ENCODE measurements at regions not wholly inside any gene's neighbourhood (a gene's known extent, or its start where the extent isn't known, plus 50 kb on each side); places are given as distances from the start of the nearest gene placed in this dataset.

- Histone ChIP-seq H3K4me3 (ENCODE audit: low read depth in 1 of 2, low read length in 1 of 2) (no peak overlapping the region), H3K9me3 (peaks cover 3% of the 10 kb centered on the region), H3K4me1 (ENCODE audit: control insufficient read depth in 1 of 2, insufficient read depth in 1 of 2, low read depth in 1 of 2, low read length in 1 of 2) (no peaks in the 10 kb centered on the region), H3K27me3 (no peaks in the 10 kb centered on the region), H3K27ac (no peak overlapping the region), H3K36me3 (no peaks in the 10 kb centered on the region)
- no peak for TF ChIP-seq CTCF (IDR thresholded peaks at IDR 0.05)
Observed at GRCh38 chr13:104024416-104025170, 958.4 kb upstream of the SLC10A2 start.

DNA sequence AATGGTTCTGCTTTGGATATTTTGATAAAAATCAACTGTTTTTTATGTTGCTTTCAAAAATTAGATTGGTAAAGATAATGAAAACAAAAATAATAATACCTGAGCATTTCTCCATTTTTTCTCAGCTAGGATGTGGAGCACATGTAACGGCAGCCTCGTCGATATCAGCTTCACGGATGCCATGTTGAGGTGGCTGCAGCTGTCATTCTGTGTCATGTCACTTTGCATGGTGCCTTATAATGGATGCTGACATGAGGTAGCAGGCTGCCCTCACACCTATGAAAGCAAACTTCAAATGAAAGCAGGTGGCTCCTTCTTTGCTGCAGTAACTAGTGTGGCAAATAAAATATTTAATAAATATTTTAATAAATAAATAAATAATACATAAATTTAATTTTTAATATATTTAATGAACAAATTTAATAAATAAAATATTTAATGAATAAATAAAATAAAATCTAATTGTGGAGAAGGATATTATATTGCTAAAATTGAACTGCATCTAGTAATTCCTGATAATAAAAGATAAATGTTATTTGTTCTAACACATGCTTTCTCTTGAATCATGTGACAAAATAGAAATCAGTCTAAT is 955.7 kb upstream of the SLC10A2 start:
- Histone ChIP-seq H3K4me1 (ENCODE audit: control insufficient read depth in 1 of 2, insufficient read depth in 1 of 2, low read depth in 1 of 2, low read length in 1 of 2) (no peaks in the 10 kb centered on the region), H3K4me3 (ENCODE audit: low read depth in 1 of 2, low read length in 1 of 2) (no peak overlapping the region), H3K9me3 (peaks cover 3% of the 10 kb centered on the region), H3K27ac (no peak overlapping the region), H3K27me3 (no peaks in the 10 kb centered on the region), H3K36me3 (no peaks in the 10 kb centered on the region)
- no peak for TF ChIP-seq CTCF (IDR thresholded peaks at IDR 0.05)

DNA sequence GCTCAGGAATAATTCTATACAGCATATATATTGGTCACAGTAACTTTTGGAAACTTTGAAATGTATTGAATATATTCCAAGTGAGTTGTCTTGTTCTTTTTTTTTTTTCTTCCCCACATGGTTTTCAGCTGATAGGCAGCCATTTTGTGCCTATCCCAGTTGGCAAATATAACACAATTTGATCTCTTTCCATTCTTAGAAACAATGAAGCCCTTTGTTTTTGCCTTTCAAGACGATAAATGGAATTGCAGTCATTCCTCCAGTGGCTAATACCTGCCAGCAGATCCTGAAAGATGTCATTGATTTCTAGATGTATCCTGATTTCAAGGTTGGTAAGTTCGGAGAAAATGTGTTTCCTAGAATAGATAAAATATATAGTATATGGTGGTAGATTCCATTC is 951.1 kb upstream of the SLC10A2 start:
- no peak for TF ChIP-seq CTCF (IDR thresholded peaks at IDR 0.05)
- Histone ChIP-seq H3K27me3 (no peaks in the 10 kb centered on the region), H3K27ac (no peak overlapping the region), H3K4me3 (ENCODE audit: low read depth in 1 of 2, low read length in 1 of 2) (no peak overlapping the region), H3K9me3 (peaks cover 3% of the 10 kb centered on the region), H3K36me3 (no peaks in the 10 kb centered on the region), H3K4me1 (ENCODE audit: control insufficient read depth in 1 of 2, insufficient read depth in 1 of 2, low read depth in 1 of 2, low read length in 1 of 2) (no peaks in the 10 kb centered on the region)

- Histone ChIP-seq H3K4me1 (ENCODE audit: control insufficient read depth in 1 of 2, insufficient read depth in 1 of 2, low read depth in 1 of 2, low read length in 1 of 2) (no peaks in the 10 kb centered on the region), H3K27ac (no peak overlapping the region), H3K4me3 (ENCODE audit: low read depth in 1 of 2, low read length in 1 of 2) (no peak overlapping the region), H3K9me3 (no peaks in the 10 kb centered on the region), H3K36me3 (no peaks in the 10 kb centered on the region), H3K27me3 (no peaks in the 10 kb centered on the region)
- no peak for TF ChIP-seq CTCF (IDR thresholded peaks at IDR 0.05)
Observed at GRCh38 chr13:104015646-104016396, 949.6 kb upstream of the SLC10A2 start.

DNA sequence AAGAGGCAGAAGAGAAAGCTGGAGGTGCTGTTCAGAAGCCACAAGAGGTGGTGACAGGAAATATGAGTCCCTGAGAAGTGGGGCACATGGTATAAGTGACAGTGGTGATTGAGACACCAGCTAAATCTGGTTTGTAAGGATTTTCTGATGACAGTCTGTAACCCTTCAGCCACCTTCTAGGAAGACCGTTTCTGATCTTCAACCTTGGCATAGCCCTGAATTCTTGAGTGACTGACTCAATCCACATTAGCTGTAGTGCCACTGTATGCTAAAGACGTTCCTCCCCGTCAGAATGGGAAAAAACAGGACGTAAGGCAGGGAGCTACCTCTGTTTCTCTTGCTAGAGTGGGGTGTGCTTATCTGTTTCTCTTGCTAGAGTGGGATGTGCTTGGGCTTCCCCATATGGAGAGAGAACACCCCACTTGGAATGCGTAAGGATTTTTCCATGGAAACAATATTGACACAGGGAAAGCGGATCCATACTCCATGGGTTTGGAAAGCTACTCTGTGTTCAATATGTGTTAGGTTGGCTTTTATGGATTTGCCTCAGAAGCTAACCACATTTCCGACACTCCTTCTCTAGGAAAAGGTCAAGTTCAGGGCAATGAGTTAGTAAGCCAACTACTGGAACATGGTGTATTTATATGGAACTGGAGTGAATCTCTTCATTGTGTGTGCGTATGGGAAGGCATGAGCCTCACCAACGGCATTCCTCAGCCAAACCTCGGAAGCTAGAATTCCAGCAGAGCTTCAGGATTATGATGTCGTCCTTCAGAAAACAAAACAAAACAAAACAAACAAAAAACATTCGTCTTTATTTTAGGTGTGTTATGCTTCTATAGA is 948.8 kb upstream of the SLC10A2 start:
- no peaks in the 10 kb centered on the region for H3K4me1 ChIP-seq (ENCODE audit: control insufficient read depth in 1 of 2, insufficient read depth in 1 of 2, low read depth in 1 of 2, low read length in 1 of 2)
- no peak overlapping the region for H3K4me3 ChIP-seq (ENCODE audit: low read depth in 1 of 2, low read length in 1 of 2)
- H3K27me3 ChIP-seq = no peaks in the 10 kb centered on the region
- no peaks in the 10 kb centered on the region for H3K36me3 ChIP-seq
- H3K27ac ChIP-seq = no peak overlapping the region
- H3K9me3 ChIP-seq = no peaks in the 10 kb centered on the region
- TF ChIP-seq CTCF (IDR thresholded peaks at IDR 0.05) = no peak

Measured in neutrophil (primary cell).